ENCODE measurements at regions not wholly inside any gene's neighbourhood (a gene's known extent, or its start where the extent isn't known, plus 50 kb on each side); places are given as distances from the start of the nearest gene placed in this dataset.

- H3K4me2 ChIP-seq (ENCODE audit: low read depth, low read length): no peak overlapping the region
- no peaks in the 10 kb centered on the region for H3K9me2 ChIP-seq (replicated peaks; ENCODE audit: insufficient read depth, low read length)
- H3K27me3 ChIP-seq (replicated peaks; ENCODE audit: insufficient read depth, low read length): no peaks in the 10 kb centered on the region
- H3K27ac ChIP-seq (ENCODE audit: low read length): no peak overlapping the region
- no peaks in the 10 kb centered on the region for H3K9me3 ChIP-seq (replicated peaks; ENCODE audit: insufficient read depth, low read length)
- peaks cover 97% of the 10 kb centered on the region for H3K79me2 ChIP-seq (ENCODE audit: low read length)
- peaks cover 9% of the 10 kb centered on the region; the same call in 1 of the 2 replicates for H3K36me3 ChIP-seq (replicated peaks; ENCODE audit: insufficient read depth, low read length)
- no peaks in the 10 kb centered on the region for H3K4me1 ChIP-seq (ENCODE audit: low read length)
- peaks cover 13% of the 10 kb centered on the region for H4K20me1 ChIP-seq (ENCODE audit: insufficient read depth, low read length)
- H2AFZ ChIP-seq (ENCODE audit: low read length): no peak overlapping the region
- TF ChIP-seq EZH2phosphoT487 (IDR thresholded peaks at IDR 0.05; ENCODE audit: low read length) (no peak), EZH2 (optimal IDR thresholded peaks at IDR 0.05; ENCODE audit: low read depth, low read length) (no peak)
- TF ChIP-seq, protein P1, sequence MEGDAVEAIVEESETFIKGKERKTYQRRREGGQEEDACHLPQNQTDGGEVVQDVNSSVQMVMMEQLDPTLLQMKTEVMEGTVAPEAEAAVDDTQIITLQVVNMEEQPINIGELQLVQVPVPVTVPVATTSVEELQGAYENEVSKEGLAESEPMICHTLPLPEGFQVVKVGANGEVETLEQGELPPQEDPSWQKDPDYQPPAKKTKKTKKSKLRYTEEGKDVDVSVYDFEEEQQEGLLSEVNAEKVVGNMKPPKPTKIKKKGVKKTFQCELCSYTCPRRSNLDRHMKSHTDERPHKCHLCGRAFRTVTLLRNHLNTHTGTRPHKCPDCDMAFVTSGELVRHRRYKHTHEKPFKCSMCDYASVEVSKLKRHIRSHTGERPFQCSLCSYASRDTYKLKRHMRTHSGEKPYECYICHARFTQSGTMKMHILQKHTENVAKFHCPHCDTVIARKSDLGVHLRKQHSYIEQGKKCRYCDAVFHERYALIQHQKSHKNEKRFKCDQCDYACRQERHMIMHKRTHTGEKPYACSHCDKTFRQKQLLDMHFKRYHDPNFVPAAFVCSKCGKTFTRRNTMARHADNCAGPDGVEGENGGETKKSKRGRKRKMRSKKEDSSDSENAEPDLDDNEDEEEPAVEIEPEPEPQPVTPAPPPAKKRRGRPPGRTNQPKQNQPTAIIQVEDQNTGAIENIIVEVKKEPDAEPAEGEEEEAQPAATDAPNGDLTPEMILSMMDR (IDR thresholded peaks at IDR 0.05; ENCODE audit: low read length): no peak
- DNase-seq: no peak
- H3K4me3 ChIP-seq (ENCODE audit: low read length): no peak overlapping the region
- H3K9ac ChIP-seq (ENCODE audit: low read length): no peak overlapping the region
- no peaks in the 10 kb centered on the region for H3F3A ChIP-seq (ENCODE audit: insufficient read depth, low read length)
Measured at GRCh38 chr7:130937016-130937415, 203.0 kb upstream of the KLF14 start.

GRCh38 chr7:130937830-130938229, 203.8 kb upstream of the KLF14 start:
- peaks cover 97% of the 10 kb centered on the region for H3K79me2 ChIP-seq (ENCODE audit: low read length)
- H3K27ac ChIP-seq (ENCODE audit: low read length): no peak overlapping the region
- no peaks in the 10 kb centered on the region for H3K27me3 ChIP-seq (replicated peaks; ENCODE audit: insufficient read depth, low read length)

GRCh38 chr7:130938661-130939060, 204.7 kb upstream of the KLF14 start:
- Histone ChIP-seq H3K27ac (ENCODE audit: low read length) (no peak overlapping the region), H3K36me3 (replicated peaks; ENCODE audit: insufficient read depth, low read length) (no peaks in the 10 kb centered on the region; the same call in 1 of the 2 replicates), H3K9me3 (replicated peaks; ENCODE audit: insufficient read depth, low read length) (no peaks in the 10 kb centered on the region), H3F3A (ENCODE audit: insufficient read depth, low read length) (no peaks in the 10 kb centered on the region), H3K4me3 (ENCODE audit: low read length) (no peak overlapping the region), H3K9me2 (replicated peaks; ENCODE audit: insufficient read depth, low read length) (no peaks in the 10 kb centered on the region), H3K79me2 (ENCODE audit: low read length) (peaks cover 97% of the 10 kb centered on the region), H3K4me2 (ENCODE audit: low read depth, low read length) (no peak overlapping the region), H3K9ac (ENCODE audit: low read length) (no peak overlapping the region), H3K27me3 (replicated peaks; ENCODE audit: insufficient read depth, low read length) (no peaks in the 10 kb centered on the region), H4K20me1 (ENCODE audit: insufficient read depth, low read length) (peaks cover 17% of the 10 kb centered on the region), H3K4me1 (ENCODE audit: low read length) (no peaks in the 10 kb centered on the region), H2AFZ (ENCODE audit: low read length) (no peak overlapping the region)
- DNase-seq: no peak
- TF ChIP-seq EZH2phosphoT487 (IDR thresholded peaks at IDR 0.05; ENCODE audit: low read length): no peak
- no peak for TF ChIP-seq EZH2 (optimal IDR thresholded peaks at IDR 0.05; ENCODE audit: low read depth, low read length)
- TF ChIP-seq, protein P1 (IDR thresholded peaks at IDR 0.05; ENCODE audit: low read length): no peak

More at GRCh38 chr7:130937830-130938229, 203.8 kb upstream of the KLF14 start:
- H3K4me1 ChIP-seq (ENCODE audit: low read length): no peaks in the 10 kb centered on the region
- H3K4me2 ChIP-seq (ENCODE audit: low read depth, low read length): no peak overlapping the region
- H3K9me2 ChIP-seq (replicated peaks; ENCODE audit: insufficient read depth, low read length): no peaks in the 10 kb centered on the region
- H3K9me3 ChIP-seq (replicated peaks; ENCODE audit: insufficient read depth, low read length): no peaks in the 10 kb centered on the region
- no peak overlapping the region for H3K9ac ChIP-seq (ENCODE audit: low read length)
- TF ChIP-seq EZH2phosphoT487 (IDR thresholded peaks at IDR 0.05; ENCODE audit: low read length) (no peak), EZH2 (optimal IDR thresholded peaks at IDR 0.05; ENCODE audit: low read depth, low read length) (no peak)
- TF ChIP-seq, protein P1 (IDR thresholded peaks at IDR 0.05; ENCODE audit: low read length): no peak
- no peak for DNase-seq
- peaks cover 6% of the 10 kb centered on the region; the same call in 1 of the 2 replicates for H3K36me3 ChIP-seq (replicated peaks; ENCODE audit: insufficient read depth, low read length)
- H3F3A ChIP-seq (ENCODE audit: insufficient read depth, low read length): no peaks in the 10 kb centered on the region
- H4K20me1 ChIP-seq (ENCODE audit: insufficient read depth, low read length): peaks cover 11% of the 10 kb centered on the region
- H3K4me3 ChIP-seq (ENCODE audit: low read length): no peak overlapping the region
- no peak overlapping the region for H2AFZ ChIP-seq (ENCODE audit: low read length)
